Upper lobe of left lung (tissue), 4 donors: ENCODE measurements at regions not wholly inside any gene's neighbourhood (a gene's known extent, or its start where the extent isn't known, plus 50 kb on each side); places are given as distances from the start of the nearest gene placed in this dataset.

Experiments used
- CTCF ChIP-seq, 6 experiments: fragments of 450-650 bp in 4 of 6; fragments of 200-600 bp in 2 of 6; sonication (generic) in 2 of 6; IDR thresholded peaks; one replicate each; pipeline ENCODE4 v1.5.1; 2016 to 2019; ENCODE audit warnings: antibody characterized with exemption in 6 of 6
- EP300 ChIP-seq, 4 donors: sonication (generic); formaldehyde crosslinking; IDR thresholded peaks; one replicate each; pipeline ENCODE4 v1.5.1; 2017; ENCODE audit warnings: antibody characterized with exemption in 4 of 4, control low read depth in 2 of 4
- POLR2A ChIP-seq, 4 donors: fragments of 450-650 bp; IDR thresholded peaks; one replicate each; pipeline ENCODE4 v1.5.1; 2016 to 2017; ENCODE audit warnings: antibody characterized with exemption in 4 of 4, mild to moderate bottlenecking in 2 of 4
- POLR2AphosphoS5 ChIP-seq, 2 donors: sonication (generic); formaldehyde crosslinking; IDR thresholded peaks; one replicate each; pipeline ENCODE4 v1.5.1; 2017; ENCODE audit warnings: antibody characterized with exemption in 2 of 2

- TF ChIP-seq POLR2A (IDR thresholded peaks at IDR 0.05) (no peak), CTCF (IDR thresholded peaks at IDR 0.05) (no peak), POLR2AphosphoS5 (IDR thresholded peaks at IDR 0.05) (no peak), EP300 (IDR thresholded peaks at IDR 0.05) (no peak)
Observed at GRCh38 chrY:19477959-19478358, 266.6 kb downstream of the KDM5D start.
